PC-9 (cell line): ENCODE measurements at regions not wholly inside any gene's neighbourhood (a gene's known extent, or its start where the extent isn't known, plus 50 kb on each side); places are given as distances from the start of the nearest gene placed in this dataset.

Experiments used
- BruUV-seq: library from RNA; stranded (reverse); fragments of 400-500 nt; replicated peaks from 2 replicates; lab custom pipeline; 2021; lab: Mats Ljungman, UMichigan
- CTCF ChIA-PET: fragments of 300-600 bp; sonication (Branson Sonifier 250); formaldehyde crosslinking; loops from one replicate; lab custom pipeline; 2022; ENCODE audit warnings: antibody characterized with exemption; lab: Charles Lee
- POLR2A ChIA-PET: fragments of 300-600 bp; sonication (Branson Sonifier 250); formaldehyde crosslinking; loops from one replicate; lab custom pipeline; 2022; ENCODE audit warnings: antibody characterized with exemption; ENCODE audit not compliant: unreplicated experiment; lab: Charles Lee
- DNase-seq, 2 experiments: peaks; one replicate each; pipeline versions ENCODE4 v3.0.0 to v3.0.0-alpha.2; 2015 to 2022; ENCODE audit warnings: mixed read lengths in 1 of 2
- H2AFZ ChIP-seq: fragments of 200-600 bp; sonication (generic); 2 replicates; pipeline ENCODE4 v1.8.1; 2017; ENCODE audit warnings: antibody characterized with exemption
- H3F3A ChIP-seq: fragments of 200-600 bp; sonication (generic); 2 replicates; pipeline ENCODE4 v1.8.1; 2017; ENCODE audit warnings: antibody characterized with exemption, mild to moderate bottlenecking, low read depth; ENCODE audit not compliant: insufficient read depth
- H3K27ac ChIP-seq: fragments of 200-600 bp; sonication (generic); 2 replicates; pipeline ENCODE4 v1.6.1; 2016; ENCODE audit warnings: mixed run types
- H3K27me3 ChIP-seq: fragments of 200-600 bp; sonication (generic); 2 replicates; pipeline ENCODE4 v1.6.1; 2016; ENCODE audit warnings: low read depth, mixed run types; ENCODE audit not compliant: insufficient read depth
- H3K36me3 ChIP-seq: fragments of 200-600 bp; sonication (generic); 2 replicates; pipeline ENCODE4 v1.6.1; 2016; ENCODE audit warnings: low read depth, mixed run types
- H3K4me1 ChIP-seq: fragments of 200-600 bp; sonication (generic); replicated peaks from 2 replicates; pipeline ENCODE4 v1.6.1; 2016; ENCODE audit warnings: mixed run types; ENCODE audit not compliant: insufficient read depth
- H3K4me2 ChIP-seq: fragments of 200-600 bp; sonication (generic); 2 replicates; pipeline ENCODE4 v1.6.1; 2017; ENCODE audit warnings: mixed run types
- H3K4me3 ChIP-seq: fragments of 200-600 bp; sonication (generic); 2 replicates; pipeline ENCODE4 v1.6.1; 2016; ENCODE audit warnings: mixed run types
- H3K79me2 ChIP-seq: fragments of 200-600 bp; sonication (generic); 2 replicates; pipeline ENCODE4 v1.6.1; 2017; ENCODE audit warnings: low read depth, mixed run types
- H3K9me2 ChIP-seq: fragments of 200-600 bp; sonication (generic); 2 replicates; pipeline ENCODE4 v1.8.1; 2017; ENCODE audit warnings: mild to moderate bottlenecking; ENCODE audit not compliant: insufficient read depth
- H3K9me3 ChIP-seq: fragments of 200-600 bp; sonication (generic); 2 replicates; pipeline ENCODE4 v1.8.1; 2016; ENCODE audit warnings: low read depth; ENCODE audit not compliant: insufficient read depth
- H4K20me1 ChIP-seq: fragments of 200-600 bp; sonication (generic); 2 replicates; pipeline ENCODE4 v1.8.1; 2017; ENCODE audit not compliant: insufficient read depth
- CTCF ChIP-seq: fragments of 200-600 bp; sonication (generic); conservative IDR thresholded peaks from 2 replicates; pipeline ENCODE4 v1.6.1; 2017; ENCODE audit warnings: mixed run types, antibody characterized with exemption, mild to moderate bottlenecking, moderate library complexity
- EZH2 ChIP-seq: fragments of 200-600 bp; sonication (generic); IDR thresholded peaks from 2 replicates; pipeline ENCODE4 v1.8.0; 2017; ENCODE audit warnings: antibody characterized with exemption, low read depth
- intact Hi-C: fragments of 100-400 bp; cut with micrococcal nuclease; formaldehyde crosslinking; loops from one replicate; pipeline ENCODE4 v1.10.0; 2022; ENCODE audit not compliant: unreplicated experiment

- H3K27me3 ChIP-seq, result no peaks in the 10 kb centered on the region
- H3F3A ChIP-seq, result no peaks in the 10 kb centered on the region
- intact Hi-C loops, result no loop called here
- no peak overlapping the region for H2AFZ ChIP-seq
- H4K20me1 ChIP-seq, result no peaks in the 10 kb centered on the region
- BruUV-seq, result no TSS peak
- no peak overlapping the region for H3K4me3 ChIP-seq
- H3K79me2 ChIP-seq, result no peaks in the 10 kb centered on the region
- ChIA-PET POLR2A (no interaction called here), CTCF (no interaction called here)
- H3K27ac ChIP-seq, result no peak overlapping the region
- TF ChIP-seq CTCF, result no peak
- no peak for TF ChIP-seq EZH2
- H3K4me2 ChIP-seq, result no peak overlapping the region
- 0 out of 2 replicates have a peak, but pooled peaks cover 4% of the 10 kb centered on the region for H3K4me1 ChIP-seq
- H3K9me2 ChIP-seq, result 0 out of 2 replicates have a peak, but pooled peaks cover 3% of the 10 kb centered on the region
- no peaks in the 10 kb centered on the region for H3K36me3 ChIP-seq
- H3K9me3 ChIP-seq, result no peaks in the 10 kb centered on the region
- DNase-seq, result no peak
Observed at GRCh38 chr5:173490681-173491080, 125.8 kb downstream of the BOD1 start.

GRCh38 chr5:173488144-173488543 lies 128.3 kb downstream of the BOD1 start:
- no TSS peak for BruUV-seq
- intact Hi-C loops, result no loop called here
- Histone ChIP-seq H3K4me1 (peaks cover 12% of the 10 kb centered on the region), H3K27ac (no peak overlapping the region), H3K9me3 (no peaks in the 10 kb centered on the region), H3K9me2 (0 out of 2 replicates have a peak, but pooled peaks cover 3% of the 10 kb centered on the region), H3F3A (peaks cover 18% of the 10 kb centered on the region), H3K27me3 (no peaks in the 10 kb centered on the region), H2AFZ (no peak overlapping the region), H3K36me3 (no peaks in the 10 kb centered on the region), H3K79me2 (no peaks in the 10 kb centered on the region), H4K20me1 (no peaks in the 10 kb centered on the region), H3K4me3 (no peak overlapping the region), H3K4me2 (no peak overlapping the region)
- CTCF ChIA-PET, result no interaction called here
- no peak for TF ChIP-seq CTCF
- TF ChIP-seq EZH2, result no peak
- DNase-seq, result no peak
- POLR2A ChIA-PET, result no interaction called here

DNA sequence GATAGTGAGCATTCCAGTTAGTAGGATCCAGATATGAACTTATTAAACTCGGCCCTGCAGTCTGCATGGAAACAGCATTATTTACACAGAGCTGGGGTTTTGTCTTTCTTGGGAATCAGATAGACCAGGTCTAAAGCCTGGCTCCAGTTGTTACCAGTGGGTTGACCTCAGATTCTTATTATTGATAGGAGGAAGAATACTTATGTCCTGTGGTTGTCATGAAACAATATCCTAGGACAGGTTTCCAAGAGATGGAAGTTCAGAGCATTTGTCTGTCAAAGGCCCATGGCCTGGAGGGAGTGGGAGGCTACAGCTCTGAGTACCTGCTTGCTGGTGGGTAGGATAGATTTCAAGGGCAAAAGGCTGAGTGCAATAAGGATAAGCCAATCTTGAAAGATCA lies 129.2 kb downstream of the BOD1 start:
- no peaks in the 10 kb centered on the region for H3K27me3 ChIP-seq
- ChIA-PET POLR2A (no interaction called here), CTCF (no interaction called here)
- no peaks in the 10 kb centered on the region for H3K9me3 ChIP-seq
- H2AFZ ChIP-seq, result no peak overlapping the region
- H3K27ac ChIP-seq, result no peak overlapping the region
- intact Hi-C loops, result no loop called here
- no peaks in the 10 kb centered on the region for H3K79me2 ChIP-seq
- H3F3A ChIP-seq, result peaks cover 26% of the 10 kb centered on the region
- TF ChIP-seq EZH2, result no peak
- TF ChIP-seq CTCF, result no peak
- BruUV-seq, result no TSS peak
- no peak for DNase-seq
- peaks cover 21% of the 10 kb centered on the region for H3K4me1 ChIP-seq
- H3K9me2 ChIP-seq, result 0 out of 2 replicates have a peak, but pooled peaks cover 3% of the 10 kb centered on the region
- no peak overlapping the region for H3K4me3 ChIP-seq
- no peak overlapping the region for H3K4me2 ChIP-seq
- no peaks in the 10 kb centered on the region for H3K36me3 ChIP-seq
- H4K20me1 ChIP-seq, result no peaks in the 10 kb centered on the region
